HG03558 (cell line): ENCODE measurements at regions not wholly inside any gene's neighbourhood (a gene's known extent, or its start where the extent isn't known, plus 50 kb on each side); places are given as distances from the start of the nearest gene placed in this dataset.

Experiments used
- ATAC-seq: cut with Tn5 transposase; IDR thresholded peaks from one replicate; pipeline ENCODE4 v1.9.1; 2021; ENCODE audit warnings: moderate number of reproducible peaks; ENCODE audit not compliant: unreplicated experiment; ENCODE audit errors: extremely low read depth

GRCh38 chr6:6516666-6517458 is 71.7 kb upstream of the LY86 start:
- no peak for ATAC-seq

- ATAC-seq = no peak
These were observed 69.7 kb upstream of the LY86 start for GRCh38 chr6:6518631-6519427.

- ATAC-seq = no peak
These were observed 66.5 kb upstream of the LY86 start for GRCh38 chr6:6521961-6522482.

- ATAC-seq = no peak
These were observed 65.8 kb upstream of the LY86 start for GRCh38 chr6:6522709-6523108.

GRCh38 chr6:6524951-6525350 is 63.6 kb upstream of the LY86 start:
- ATAC-seq = no peak

GRCh38 chr6:6525933-6526332 is 62.6 kb upstream of the LY86 start:
- no peak for ATAC-seq

GRCh38 chr6:6529275-6529674 is 59.2 kb upstream of the LY86 start:
- ATAC-seq = no peak

GRCh38 chr6:6533176-6533575 is 55.3 kb upstream of the LY86 start:
- ATAC-seq = no peak

GRCh38 chr6:6534399-6534798 is 54.1 kb upstream of the LY86 start:
- no peak for ATAC-seq

GRCh38 chr6:6537488-6538260 is 50.8 kb upstream of the LY86 start:
- no peak for ATAC-seq

- no peak for ATAC-seq
These were observed 50.3 kb upstream of the LY86 start for GRCh38 chr6:6538261-6538660.
